ENCODE measurements at regions not wholly inside any gene's neighbourhood (a gene's known extent, or its start where the extent isn't known, plus 50 kb on each side); places are given as distances from the start of the nearest gene placed in this dataset.
A peak's percentile ranks its signal among the peaks of the same experiment; 100 is the strongest.

GRCh38 chr12:124455336-124455735, 112.1 kb downstream of the NCOR2 start:
- H3K36me3 Mint-ChIP-seq = peaks cover 24% of the 10 kb centered on the region
- H3K4me1 Mint-ChIP-seq = peaks cover 2% of the 10 kb centered on the region
- no peaks in the 10 kb centered on the region for H3K9me3 Mint-ChIP-seq
- no peak overlapping the region for H3K27ac Mint-ChIP-seq
- H3K4me3 Mint-ChIP-seq = no peak overlapping the region
- DNase-seq (ENCODE audit: low spot score in 2 of 2, unreplicated experiment in 2 of 2) = no peak
- TF ChIP-seq CTCF (IDR thresholded peaks at IDR 0.05; ENCODE audit: unreplicated experiment) = no peak
- H3K27me3 Mint-ChIP-seq (ENCODE audit: low read depth) = no peaks in the 10 kb centered on the region

GRCh38 chr12:124454735-124455134, 112.7 kb downstream of the NCOR2 start:
- peaks cover 2% of the 10 kb centered on the region for H3K4me1 Mint-ChIP-seq
- no peak for DNase-seq (ENCODE audit: low spot score in 2 of 2, unreplicated experiment in 2 of 2)
- no peak overlapping the region for H3K27ac Mint-ChIP-seq
- H3K9me3 Mint-ChIP-seq = no peaks in the 10 kb centered on the region
- H3K27me3 Mint-ChIP-seq (ENCODE audit: low read depth) = no peaks in the 10 kb centered on the region
- H3K36me3 Mint-ChIP-seq = peaks cover 20% of the 10 kb centered on the region
- TF ChIP-seq CTCF (IDR thresholded peaks at IDR 0.05; ENCODE audit: unreplicated experiment) = no peak
- H3K4me3 Mint-ChIP-seq = no peak overlapping the region

- peaks cover 2% of the 10 kb centered on the region for H3K4me1 Mint-ChIP-seq
- peak overlapping the region; percentile 12 for H3K27ac Mint-ChIP-seq
- no peaks in the 10 kb centered on the region for H3K9me3 Mint-ChIP-seq
- DNase-seq (ENCODE audit: low spot score in 2 of 2, unreplicated experiment in 2 of 2) = no peak
- H3K4me3 Mint-ChIP-seq = no peak overlapping the region
- H3K36me3 Mint-ChIP-seq = peaks cover 16% of the 10 kb centered on the region
- no peak for TF ChIP-seq CTCF (IDR thresholded peaks at IDR 0.05; ENCODE audit: unreplicated experiment)
- H3K27me3 Mint-ChIP-seq (ENCODE audit: low read depth) = no peaks in the 10 kb centered on the region
Observed at GRCh38 chr12:124454352-124454725, 113.1 kb downstream of the NCOR2 start.

DNA sequence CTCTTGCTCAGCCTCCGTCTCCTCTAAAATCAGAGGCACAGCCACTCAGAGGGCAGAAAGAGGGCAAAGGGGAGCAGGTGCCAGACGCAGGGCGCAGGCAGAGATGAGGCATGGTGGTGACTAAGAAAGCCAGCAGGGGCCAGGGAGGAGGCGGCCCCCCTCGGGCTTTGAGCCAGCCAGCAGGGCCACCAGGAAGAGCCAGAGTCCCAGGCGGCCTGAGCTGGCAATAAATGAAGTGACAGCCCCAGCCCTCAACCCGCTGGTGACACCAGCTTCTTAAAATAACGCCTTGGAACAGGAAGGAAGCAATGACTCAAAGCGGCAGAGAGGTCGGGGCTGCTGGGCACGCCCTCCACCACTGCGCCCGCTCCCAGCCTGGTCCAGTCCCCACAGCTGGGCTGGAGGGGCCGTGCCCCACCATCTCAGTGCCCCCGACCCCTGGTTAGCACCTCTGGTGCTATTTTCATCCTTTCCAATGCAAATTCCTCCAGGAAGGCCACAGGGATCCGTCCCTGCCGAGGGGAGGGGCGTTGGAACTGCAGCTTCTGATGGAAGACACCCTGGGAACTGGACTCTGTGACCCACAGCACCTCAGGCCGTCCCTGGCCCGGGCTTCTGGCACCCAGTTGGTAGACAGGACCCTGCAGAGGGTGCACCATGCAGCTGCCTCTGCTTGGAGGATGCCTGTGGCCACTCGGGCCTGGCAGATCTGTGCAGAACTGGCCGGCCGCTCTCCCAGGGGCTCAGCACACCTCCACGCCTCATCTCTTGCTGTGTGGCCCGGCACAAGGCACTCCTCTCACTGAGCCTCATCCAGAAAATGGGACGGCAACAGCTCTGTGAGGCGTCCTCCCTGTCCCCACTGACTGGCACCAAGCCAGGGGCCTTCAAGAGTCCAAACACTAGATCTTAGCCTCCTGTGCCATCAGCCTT, 113.7 kb downstream of the NCOR2 start:
- Mint-ChIP-seq H3K27ac (peak overlapping the region; percentile 12), H3K27me3 (ENCODE audit: low read depth) (no peaks in the 10 kb centered on the region), H3K36me3 (peaks cover 15% of the 10 kb centered on the region), H3K9me3 (no peaks in the 10 kb centered on the region), H3K4me3 (no peak overlapping the region), H3K4me1 (peaks cover 2% of the 10 kb centered on the region)
- DNase-seq (ENCODE audit: low spot score in 2 of 2, unreplicated experiment in 2 of 2) = no peak
- TF ChIP-seq CTCF (IDR thresholded peaks at IDR 0.05; ENCODE audit: unreplicated experiment) = no peak

DNA sequence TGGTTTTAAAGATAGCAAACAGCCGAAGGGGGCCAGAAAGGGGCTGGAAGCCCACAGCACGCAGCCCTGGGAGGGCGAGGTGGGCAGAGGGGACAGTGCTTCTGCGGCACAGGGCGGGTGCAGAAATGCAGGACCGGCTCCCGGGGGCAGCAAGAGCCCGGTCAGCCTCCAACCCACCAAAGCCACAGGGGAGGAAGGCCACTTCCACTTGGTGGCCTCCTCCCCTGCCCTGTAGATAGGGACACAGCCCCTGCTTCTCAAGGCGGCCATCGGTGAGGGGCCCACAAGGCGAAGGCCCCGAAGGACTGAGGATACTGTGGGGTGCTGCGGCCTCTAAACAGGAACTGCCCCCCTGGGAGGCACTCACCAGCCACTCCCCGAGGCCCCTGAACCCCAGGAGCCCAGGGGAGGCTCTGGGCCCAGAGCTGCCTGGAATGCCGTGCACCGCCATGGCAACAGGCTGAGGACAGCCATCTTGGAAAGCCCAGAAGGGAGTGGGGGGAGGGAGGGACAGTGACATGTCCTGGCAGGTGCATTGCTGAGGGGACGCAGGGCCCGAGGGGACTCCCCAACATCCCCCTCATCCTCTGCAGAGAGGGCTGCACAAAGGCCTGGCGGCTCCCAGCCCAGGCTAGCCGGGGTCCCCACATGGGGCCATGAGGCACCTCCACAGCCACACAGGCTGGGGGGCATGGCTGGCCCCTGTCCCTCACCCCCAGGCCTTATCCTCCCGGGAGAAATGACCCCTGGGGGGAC, 114.7 kb downstream of the NCOR2 start:
- no peaks in the 10 kb centered on the region for H3K9me3 Mint-ChIP-seq
- H3K27me3 Mint-ChIP-seq (ENCODE audit: low read depth) = no peaks in the 10 kb centered on the region
- no peak for TF ChIP-seq CTCF (IDR thresholded peaks at IDR 0.05; ENCODE audit: unreplicated experiment)
- no peak overlapping the region for H3K4me3 Mint-ChIP-seq
- H3K36me3 Mint-ChIP-seq = peaks cover 16% of the 10 kb centered on the region
- no peak for DNase-seq (ENCODE audit: low spot score in 2 of 2, unreplicated experiment in 2 of 2)
- H3K27ac Mint-ChIP-seq = no peak overlapping the region
- H3K4me1 Mint-ChIP-seq = peaks cover 2% of the 10 kb centered on the region
